ENCODE measurements at regions not wholly inside any gene's neighbourhood (a gene's known extent, or its start where the extent isn't known, plus 50 kb on each side); places are given as distances from the start of the nearest gene placed in this dataset.

DNA sequence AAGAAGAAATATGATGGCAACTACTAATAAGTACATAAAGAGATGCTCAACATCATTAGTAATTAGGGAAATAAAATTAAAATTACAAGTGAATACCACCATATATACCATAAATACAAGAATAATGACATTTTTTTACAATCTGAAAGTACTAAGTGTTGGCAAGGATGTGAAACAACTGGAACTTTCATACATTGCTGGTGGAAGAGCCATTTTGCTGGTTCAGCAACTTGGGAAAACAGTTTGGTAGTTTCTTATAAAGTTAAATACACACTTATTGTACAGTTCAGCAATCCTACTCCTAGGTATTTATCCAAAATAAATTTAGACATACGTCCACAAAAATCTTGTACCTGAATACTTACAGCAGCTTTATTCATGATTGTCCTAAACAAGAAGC is 192.9 kb downstream of the CARTPT start:
- TF ChIP-seq CTCF (IDR thresholded peaks at IDR 0.05), result no peak
- TF ChIP-seq POLR2A (IDR thresholded peaks at IDR 0.05), result no peak
